OCI-LY3 (cell line): ENCODE measurements at regions not wholly inside any gene's neighbourhood (a gene's known extent, or its start where the extent isn't known, plus 50 kb on each side); places are given as distances from the start of the nearest gene placed in this dataset.

ENCODE experiments used
- H2AFZ ChIP-seq: fragments of 200-600, 300-600 bp; shearing (Covaris generic); 2 replicates; pipeline ENCODE4 v1.6.0; 2014; ENCODE audit warnings: antibody characterized with exemption, low read depth, low read length
- H3K27ac ChIP-seq: fragments of 200-600, 300-600 bp; sonication (generic); 2 replicates; pipeline ENCODE4 v1.5.1; 2014; ENCODE audit warnings: mild to moderate bottlenecking, low read length, moderate library complexity, mixed read lengths
- H3K27me3 ChIP-seq: fragments of 200-600, 300-600 bp; sonication (generic); 2 replicates; pipeline ENCODE4 v1.6.1; 2014; ENCODE audit warnings: low read depth, low read length, mixed read lengths
- H3K36me3 ChIP-seq: fragments of 200-600, 300-600 bp; sonication (generic); replicated peaks from 2 replicates; pipeline ENCODE3; 2014; ENCODE audit warnings: low read depth, low read length, mixed read lengths
- H3K4me1 ChIP-seq: fragments of 300-600, 200-600 bp; sonication (generic); 2 replicates; pipeline ENCODE4 v1.6.1; 2014; ENCODE audit warnings: low read length, mixed read lengths
- H3K4me2 ChIP-seq: fragments of 200-600, 300-600 bp; sonication (generic); 2 replicates; pipeline ENCODE4 v1.6.1; 2014; ENCODE audit warnings: low read length, mixed read lengths
- H3K4me3 ChIP-seq: fragments of 300-600, 200-600 bp; sonication (generic); 2 replicates; pipeline ENCODE4 v1.5.1; 2014; ENCODE audit warnings: antibody characterized with exemption, mild to moderate bottlenecking, low read length, moderate library complexity
- H3K79me2 ChIP-seq: fragments of 300-600, 200-600 bp; shearing (Covaris generic); 2 replicates; pipeline ENCODE4 v1.6.1; 2014; ENCODE audit warnings: mild to moderate bottlenecking, low read length, mixed read lengths
- H3K9ac ChIP-seq: fragments of 300-600, 200-600 bp; shearing (Covaris generic); 2 replicates; pipeline ENCODE4 v1.6.0; 2014; ENCODE audit warnings: mild to moderate bottlenecking, low read length, moderate library complexity
- H3K9me3 ChIP-seq: fragments of 200-600, 300-600 bp; shearing (Covaris generic); 2 replicates; pipeline ENCODE4 v1.6.1; 2014; ENCODE audit warnings: low read length, mixed read lengths; ENCODE audit not compliant: insufficient read depth
- H4K20me1 ChIP-seq: fragments of 200-600, 300-600 bp; sonication (generic); 2 replicates; pipeline ENCODE4 v1.6.1; 2016; ENCODE audit warnings: low read length, mixed read lengths; ENCODE audit not compliant: insufficient read depth
- EZH2phosphoT487 ChIP-seq: fragments of 200-600 bp; shearing (Covaris generic); IDR thresholded peaks from 2 replicates; pipeline ENCODE4 v1.6.1; 2018; ENCODE audit warnings: antibody characterized with exemption, mixed run types, low read depth
- TF ChIP-seq, protein P1 (sequence below): fragments of 200-600, 300-600 bp; sonication (generic); IDR thresholded peaks from 2 replicates; pipeline ENCODE4 v1.5.1; 2014; ENCODE audit warnings: antibody characterized with exemption, low read length, low read depth

- H3K9ac ChIP-seq, result no peak overlapping the region
- no peak overlapping the region for H3K27ac ChIP-seq
- H3K4me2 ChIP-seq, result no peak overlapping the region
- no peaks in the 10 kb centered on the region for H3K27me3 ChIP-seq
- no peaks in the 10 kb centered on the region for H3K4me1 ChIP-seq
- H3K36me3 ChIP-seq, result no peaks in the 10 kb centered on the region
- H3K79me2 ChIP-seq, result no peaks in the 10 kb centered on the region
- no peak overlapping the region for H2AFZ ChIP-seq
- TF ChIP-seq, protein P1, sequence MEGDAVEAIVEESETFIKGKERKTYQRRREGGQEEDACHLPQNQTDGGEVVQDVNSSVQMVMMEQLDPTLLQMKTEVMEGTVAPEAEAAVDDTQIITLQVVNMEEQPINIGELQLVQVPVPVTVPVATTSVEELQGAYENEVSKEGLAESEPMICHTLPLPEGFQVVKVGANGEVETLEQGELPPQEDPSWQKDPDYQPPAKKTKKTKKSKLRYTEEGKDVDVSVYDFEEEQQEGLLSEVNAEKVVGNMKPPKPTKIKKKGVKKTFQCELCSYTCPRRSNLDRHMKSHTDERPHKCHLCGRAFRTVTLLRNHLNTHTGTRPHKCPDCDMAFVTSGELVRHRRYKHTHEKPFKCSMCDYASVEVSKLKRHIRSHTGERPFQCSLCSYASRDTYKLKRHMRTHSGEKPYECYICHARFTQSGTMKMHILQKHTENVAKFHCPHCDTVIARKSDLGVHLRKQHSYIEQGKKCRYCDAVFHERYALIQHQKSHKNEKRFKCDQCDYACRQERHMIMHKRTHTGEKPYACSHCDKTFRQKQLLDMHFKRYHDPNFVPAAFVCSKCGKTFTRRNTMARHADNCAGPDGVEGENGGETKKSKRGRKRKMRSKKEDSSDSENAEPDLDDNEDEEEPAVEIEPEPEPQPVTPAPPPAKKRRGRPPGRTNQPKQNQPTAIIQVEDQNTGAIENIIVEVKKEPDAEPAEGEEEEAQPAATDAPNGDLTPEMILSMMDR, result no peak
- no peak for TF ChIP-seq EZH2phosphoT487
- H3K9me3 ChIP-seq, result no peaks in the 10 kb centered on the region
- no peaks in the 10 kb centered on the region for H4K20me1 ChIP-seq
- H3K4me3 ChIP-seq, result no peak overlapping the region
Observed at GRCh38 chr1:37152491-37152890, 118.2 kb upstream of the GRIK3 start.

DNA sequence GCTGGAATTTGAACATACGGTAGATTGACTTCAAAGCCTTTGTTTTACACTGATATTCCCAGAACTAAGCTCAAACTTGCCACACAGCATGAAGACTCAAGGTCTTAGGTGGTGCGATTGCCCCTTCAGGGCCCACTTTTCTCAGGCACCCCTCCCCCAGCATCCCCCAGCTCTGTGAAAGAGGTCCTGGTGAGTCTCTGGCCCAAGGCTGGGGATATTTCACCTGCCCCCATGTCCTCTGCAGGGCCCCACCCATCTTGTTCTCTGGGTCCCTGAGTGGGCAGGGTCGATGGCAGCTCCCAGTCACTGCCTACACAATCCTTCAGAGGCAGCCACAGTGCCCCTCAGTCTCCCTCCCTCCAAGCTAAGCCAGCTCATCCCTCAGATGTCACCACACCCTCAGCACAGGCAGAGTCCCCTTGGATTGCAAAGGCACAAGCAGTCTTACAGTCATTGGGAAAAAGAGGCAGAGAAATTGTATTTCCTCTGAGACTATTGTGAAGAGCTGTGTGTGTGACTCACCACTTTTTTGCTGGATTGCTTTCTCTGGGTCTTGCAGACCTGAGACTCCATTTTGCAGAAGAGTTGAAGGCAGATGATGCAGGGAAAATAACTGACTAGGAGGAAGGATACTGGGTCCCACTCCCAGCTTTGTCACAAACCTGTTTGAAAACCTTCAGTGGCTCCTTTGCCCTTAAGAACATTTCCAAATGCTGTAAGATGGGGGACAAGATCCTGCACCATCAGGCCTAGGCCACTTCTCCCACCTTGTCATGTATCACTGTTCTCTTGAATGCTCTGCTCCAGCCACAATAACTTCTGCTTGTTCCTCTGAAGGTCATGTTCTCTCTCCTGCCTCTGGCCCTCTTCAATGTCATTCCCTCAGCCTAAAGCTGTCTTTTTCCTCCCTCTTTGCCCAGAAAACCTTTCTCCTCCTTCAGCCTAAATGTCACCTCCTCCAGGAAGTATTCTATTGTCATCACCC is 119.1 kb upstream of the GRIK3 start:
- Histone ChIP-seq H2AFZ (no peak overlapping the region), H3K9ac (no peak overlapping the region), H4K20me1 (no peaks in the 10 kb centered on the region), H3K9me3 (no peaks in the 10 kb centered on the region), H3K4me3 (no peak overlapping the region), H3K36me3 (no peaks in the 10 kb centered on the region), H3K79me2 (no peaks in the 10 kb centered on the region), H3K4me2 (no peak overlapping the region), H3K4me1 (no peaks in the 10 kb centered on the region), H3K27ac (no peak overlapping the region), H3K27me3 (no peaks in the 10 kb centered on the region)
- TF ChIP-seq, protein P1, result no peak
- no peak for TF ChIP-seq EZH2phosphoT487

DNA sequence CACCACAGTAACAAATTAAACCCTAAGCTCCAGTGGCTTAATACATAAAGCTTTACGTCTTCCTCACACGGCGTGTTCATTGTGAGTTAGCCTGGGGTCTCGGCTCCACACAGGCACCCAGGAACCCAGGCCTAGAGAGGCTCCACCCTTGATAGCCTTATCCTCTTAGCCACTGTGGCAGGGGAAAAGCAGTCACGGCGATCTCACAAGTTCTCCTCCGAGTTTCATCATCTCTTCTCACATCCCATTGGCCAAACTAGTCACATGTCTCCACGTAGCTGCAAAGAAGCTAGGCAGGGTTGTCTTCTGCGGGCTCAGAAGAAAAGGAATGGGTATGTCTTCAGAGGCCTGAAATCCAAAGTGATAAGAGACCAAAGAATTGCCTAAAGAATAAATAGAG is 122.3 kb upstream of the GRIK3 start:
- Histone ChIP-seq H3K79me2 (no peaks in the 10 kb centered on the region), H3K27ac (no peak overlapping the region), H3K4me3 (no peak overlapping the region), H2AFZ (no peak overlapping the region), H3K9ac (no peak overlapping the region), H3K4me2 (no peak overlapping the region), H3K36me3 (no peaks in the 10 kb centered on the region), H3K9me3 (no peaks in the 10 kb centered on the region), H3K4me1 (no peaks in the 10 kb centered on the region), H4K20me1 (no peaks in the 10 kb centered on the region), H3K27me3 (peaks cover 3% of the 10 kb centered on the region; the same call in 1 of the 2 replicates)
- no peak for TF ChIP-seq EZH2phosphoT487
- TF ChIP-seq, protein P1, result no peak

DNA sequence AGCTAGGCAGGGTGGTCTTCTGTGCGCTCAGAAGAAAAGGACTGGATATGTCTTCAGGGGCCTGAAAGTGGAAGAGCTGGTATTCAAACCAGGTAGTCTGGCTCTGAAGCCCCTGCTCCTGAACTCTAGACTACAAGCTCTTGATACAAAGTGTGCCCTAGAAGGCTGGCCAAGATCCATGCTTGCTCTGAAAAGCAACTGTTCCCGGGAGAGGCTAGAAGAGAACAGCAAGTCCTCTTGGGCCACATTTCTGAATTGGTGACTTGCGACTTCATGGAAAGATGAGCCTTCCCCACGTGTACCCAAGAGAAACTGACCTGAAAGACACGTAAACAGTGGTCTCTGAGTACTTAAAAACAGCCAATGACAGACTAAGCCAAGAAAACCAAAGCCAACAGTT is 123.3 kb upstream of the GRIK3 start:
- Histone ChIP-seq H3K9ac (no peak overlapping the region), H2AFZ (no peak overlapping the region), H3K27ac (no peak overlapping the region), H4K20me1 (no peaks in the 10 kb centered on the region), H3K4me1 (no peaks in the 10 kb centered on the region), H3K9me3 (no peaks in the 10 kb centered on the region), H3K4me3 (no peak overlapping the region), H3K36me3 (no peaks in the 10 kb centered on the region), H3K27me3 (peaks cover 3% of the 10 kb centered on the region; the same call in 1 of the 2 replicates), H3K4me2 (no peak overlapping the region), H3K79me2 (no peaks in the 10 kb centered on the region)
- TF ChIP-seq EZH2phosphoT487, result no peak
- TF ChIP-seq, protein P1, result no peak
